ENCODE measurements at regions not wholly inside any gene's neighbourhood (a gene's known extent, or its start where the extent isn't known, plus 50 kb on each side); places are given as distances from the start of the nearest gene placed in this dataset.

GRCh38 chr15:47439146-47440111, 277.9 kb upstream of the SEMA6D start:
- TF ChIP-seq CTCF (IDR thresholded peaks at IDR 0.05; ENCODE audit: control extremely low read depth in 1 of 3, insufficient read depth in 1 of 3, low read depth in 1 of 3, low read length in 3 of 3) (no peak), POLR2A (IDR thresholded peaks at IDR 0.05; ENCODE audit: control extremely low read depth in 1 of 2, low read depth in 2 of 2, low read length in 2 of 2) (no peak), KDM1A (IDR thresholded peaks at IDR 0.05; ENCODE audit: borderline replicate concordance, low read length) (no peak), RNF2 (IDR thresholded peaks at IDR 0.05; ENCODE audit: borderline replicate concordance, low read depth, low read length, missing control alignments, poor library complexity, severe bottlenecking) (no peak), CBX8 (IDR thresholded peaks at IDR 0.05; ENCODE audit: borderline replicate concordance, low read depth, low read length) (no peak), EGR1 (IDR thresholded peaks at IDR 0.05; ENCODE audit: borderline replicate concordance, low read depth, low read length) (no peak)

All from H1 (cell line).